ENCODE measurements at regions not wholly inside any gene's neighbourhood (a gene's known extent, or its start where the extent isn't known, plus 50 kb on each side); places are given as distances from the start of the nearest gene placed in this dataset.

DNA sequence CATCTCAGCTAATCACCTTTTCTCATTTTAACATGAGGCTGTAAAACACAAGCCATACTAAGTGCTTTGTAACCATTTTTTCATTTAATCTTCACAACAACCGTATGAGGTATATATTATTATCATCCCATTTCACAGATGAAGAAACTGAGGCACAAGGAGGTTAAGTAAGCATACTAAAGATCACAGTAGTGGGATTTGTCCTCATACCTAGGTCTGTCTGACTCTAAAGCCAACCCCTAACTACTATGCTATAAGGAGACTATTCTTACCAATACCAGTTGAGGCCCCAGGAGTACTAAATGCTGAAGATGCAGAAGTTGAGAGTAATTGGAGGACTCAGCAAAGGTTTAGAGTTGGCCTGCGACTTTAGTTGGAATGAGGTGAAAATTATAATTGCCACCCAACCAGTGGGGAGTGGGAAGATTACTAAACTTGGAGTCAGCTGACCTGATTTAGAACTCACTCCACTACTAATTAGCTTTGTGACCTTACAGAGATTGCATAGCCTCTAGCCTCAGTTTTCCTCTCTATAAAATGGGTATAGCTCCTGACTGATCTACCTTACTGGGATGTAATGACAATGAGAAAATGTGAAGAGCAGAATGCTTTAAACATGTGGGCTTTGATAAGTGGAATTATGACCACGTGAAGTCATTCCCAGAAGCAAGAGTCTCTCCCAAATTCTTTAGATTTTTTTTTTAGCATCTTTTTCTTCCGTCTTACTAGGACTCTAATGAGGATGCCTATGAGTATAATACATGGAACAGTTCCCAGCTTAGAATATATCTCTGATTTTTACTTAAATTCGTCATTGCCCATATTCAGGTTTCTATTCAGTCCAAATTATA lies 85.8 kb upstream of the IPO9 start:
- no peak for DNase-seq (ENCODE audit: low read depth in 1 of 2, low spot score in 1 of 2)

GRCh38 chr1:201745023-201745422 lies 83.9 kb upstream of the IPO9 start:
- DNase-seq (ENCODE audit: low read depth in 1 of 2, low spot score in 1 of 2): no peak

GRCh38 chr1:201746156-201746555 lies 82.8 kb upstream of the IPO9 start:
- DNase-seq (ENCODE audit: low read depth in 1 of 2, low spot score in 1 of 2): no peak

DNA sequence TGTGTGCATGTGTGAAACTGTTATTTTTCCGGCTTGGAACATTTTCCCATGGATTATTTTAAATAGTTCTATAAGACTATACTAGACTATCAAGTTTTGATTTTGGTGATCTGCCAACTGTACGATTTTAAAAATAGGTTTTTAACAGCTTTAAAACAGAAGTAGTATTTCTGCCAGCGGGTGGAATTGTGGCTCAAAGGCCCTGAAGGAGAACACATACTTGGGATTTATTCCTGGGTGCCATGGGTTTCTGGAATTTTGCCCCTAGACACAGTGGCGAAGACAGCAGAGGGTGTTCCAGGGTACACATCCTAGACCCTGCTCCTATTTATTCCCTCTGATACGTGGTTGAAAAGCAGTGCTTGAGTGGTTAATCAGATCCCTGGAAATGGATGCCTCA lies 81.7 kb upstream of the IPO9 start:
- DNase-seq (ENCODE audit: low read depth in 1 of 2, low spot score in 1 of 2): no peak

GRCh38 chr1:201748335-201748734 lies 80.6 kb upstream of the IPO9 start:
- DNase-seq (ENCODE audit: low read depth in 1 of 2, low spot score in 1 of 2): no peak

GRCh38 chr1:201749059-201749690 lies 79.8 kb upstream of the IPO9 start:
- DNase-seq (ENCODE audit: low read depth in 1 of 2, low spot score in 1 of 2): no peak

GRCh38 chr1:201750120-201750519 lies 78.8 kb upstream of the IPO9 start:
- DNase-seq (ENCODE audit: low read depth in 1 of 2, low spot score in 1 of 2): no peak

DNA sequence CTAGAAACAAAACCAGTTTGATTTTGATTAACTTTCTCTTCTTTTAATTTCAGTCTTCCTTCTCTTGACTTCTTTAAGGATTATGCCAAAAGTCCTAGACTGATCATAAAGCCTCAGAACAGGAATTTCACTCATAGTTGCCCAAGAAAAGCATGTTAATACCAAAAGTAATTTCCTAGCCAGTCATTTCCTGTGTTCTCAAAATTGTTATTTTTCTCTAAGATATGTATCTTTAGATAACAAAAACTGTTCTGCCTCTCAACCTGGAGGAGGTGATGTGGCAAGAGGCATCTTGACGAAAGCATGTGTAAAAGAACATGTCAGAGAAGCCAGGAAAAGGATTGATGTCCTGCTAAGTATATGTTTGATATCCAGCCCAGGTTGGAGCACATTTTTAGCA lies 78.0 kb upstream of the IPO9 start:
- DNase-seq (ENCODE audit: low read depth in 1 of 2, low spot score in 1 of 2): no peak

DNA sequence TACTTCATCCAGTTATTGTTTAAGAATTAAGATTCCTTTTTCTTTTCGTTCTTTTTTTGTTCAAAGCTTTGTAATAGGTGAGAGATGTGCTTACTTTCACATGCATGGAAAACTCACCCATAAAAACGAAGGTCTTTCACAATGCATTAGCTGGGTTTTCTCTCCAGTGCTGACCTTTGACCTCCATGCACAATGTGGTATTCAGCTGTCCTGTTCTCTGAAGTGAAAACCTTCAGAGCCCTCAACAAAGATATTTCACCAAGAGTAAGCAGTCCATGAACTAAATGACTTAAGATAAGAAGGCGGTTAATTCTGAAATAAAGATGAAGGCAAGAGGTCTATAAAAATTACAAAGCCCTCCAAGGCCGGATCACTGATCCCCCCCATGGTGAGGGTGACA lies 77.1 kb upstream of the IPO9 start:
- DNase-seq (ENCODE audit: low read depth in 1 of 2, low spot score in 1 of 2): no peak

DNA sequence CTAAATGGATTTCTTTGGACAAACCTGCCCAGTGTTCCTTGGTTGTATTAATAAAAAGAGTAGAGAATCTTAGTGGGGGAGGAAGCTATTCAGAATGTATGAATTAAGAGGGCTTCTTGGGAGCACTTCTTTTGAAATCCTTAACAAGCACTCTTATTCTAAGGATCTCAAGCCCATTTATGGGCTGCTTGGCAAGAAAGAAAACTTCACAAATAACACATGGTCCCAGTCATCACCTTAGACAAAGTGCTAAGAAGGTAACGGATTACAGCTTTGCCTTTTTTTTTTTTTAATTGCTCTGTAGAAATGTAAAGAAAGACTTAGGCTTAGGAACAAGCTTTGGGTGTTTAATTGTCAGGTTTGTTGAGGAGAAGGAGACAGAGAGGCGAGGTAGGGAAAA lies 76.6 kb upstream of the IPO9 start:
- no peak for DNase-seq (ENCODE audit: low read depth in 1 of 2, low spot score in 1 of 2)

DNA sequence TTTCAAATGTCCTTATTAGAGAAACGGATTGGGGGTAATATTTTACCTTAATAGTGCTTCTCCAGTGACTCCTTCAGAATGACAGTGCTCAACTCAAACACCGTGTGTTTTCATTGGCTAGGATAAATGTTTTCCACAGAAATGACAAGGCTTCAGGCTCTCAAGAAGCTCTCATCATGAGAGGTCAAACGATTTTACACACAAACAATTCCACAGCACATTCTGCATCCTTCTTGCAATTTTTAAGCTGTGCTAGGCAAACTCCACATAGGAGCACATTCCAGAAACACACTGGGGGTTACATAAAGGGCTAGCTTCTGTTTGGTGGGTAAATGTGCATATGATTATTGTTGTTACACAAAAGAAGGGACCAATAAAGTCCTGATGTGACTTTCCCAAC lies 75.5 kb upstream of the IPO9 start:
- DNase-seq (ENCODE audit: low read depth in 1 of 2, low spot score in 1 of 2): no peak

- no peak for DNase-seq (ENCODE audit: low read depth in 1 of 2, low spot score in 1 of 2)
These were observed 74.6 kb upstream of the IPO9 start for GRCh38 chr1:201754353-201754752.

GRCh38 chr1:201755200-201755599 lies 73.8 kb upstream of the IPO9 start:
- DNase-seq (ENCODE audit: low read depth in 1 of 2, low spot score in 1 of 2): no peak

GRCh38 chr1:201756406-201756805 lies 72.6 kb upstream of the IPO9 start:
- DNase-seq (ENCODE audit: low read depth in 1 of 2, low spot score in 1 of 2): no peak

DNA sequence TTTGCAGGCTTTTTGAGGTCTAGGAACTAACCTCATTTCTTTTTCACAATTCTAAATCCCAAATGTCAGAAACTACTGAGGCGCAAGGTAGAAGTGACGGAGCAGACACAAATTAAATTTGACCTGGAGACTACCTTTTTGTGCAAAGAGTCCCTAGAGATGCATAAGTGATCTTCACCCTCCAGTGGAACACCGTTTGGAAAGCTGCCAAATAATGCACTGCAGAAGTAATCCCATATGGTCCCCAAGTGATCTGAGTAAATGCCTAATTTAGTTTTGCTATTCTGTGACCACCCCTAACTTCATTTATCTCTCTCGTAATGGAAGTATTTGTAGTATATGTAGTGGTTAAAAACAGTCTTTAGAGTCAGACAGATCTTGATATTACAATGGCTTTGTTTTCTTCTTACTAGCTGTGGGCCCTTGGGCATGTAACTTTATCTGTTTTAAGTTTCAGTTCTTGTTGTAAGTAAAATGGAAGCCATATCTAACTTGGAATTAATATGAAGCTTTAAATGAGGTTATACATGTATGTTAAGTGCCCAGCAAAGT lies 70.4 kb upstream of the IPO9 start:
- DNase-seq (ENCODE audit: low read depth in 1 of 2, low spot score in 1 of 2): no peak

DNA sequence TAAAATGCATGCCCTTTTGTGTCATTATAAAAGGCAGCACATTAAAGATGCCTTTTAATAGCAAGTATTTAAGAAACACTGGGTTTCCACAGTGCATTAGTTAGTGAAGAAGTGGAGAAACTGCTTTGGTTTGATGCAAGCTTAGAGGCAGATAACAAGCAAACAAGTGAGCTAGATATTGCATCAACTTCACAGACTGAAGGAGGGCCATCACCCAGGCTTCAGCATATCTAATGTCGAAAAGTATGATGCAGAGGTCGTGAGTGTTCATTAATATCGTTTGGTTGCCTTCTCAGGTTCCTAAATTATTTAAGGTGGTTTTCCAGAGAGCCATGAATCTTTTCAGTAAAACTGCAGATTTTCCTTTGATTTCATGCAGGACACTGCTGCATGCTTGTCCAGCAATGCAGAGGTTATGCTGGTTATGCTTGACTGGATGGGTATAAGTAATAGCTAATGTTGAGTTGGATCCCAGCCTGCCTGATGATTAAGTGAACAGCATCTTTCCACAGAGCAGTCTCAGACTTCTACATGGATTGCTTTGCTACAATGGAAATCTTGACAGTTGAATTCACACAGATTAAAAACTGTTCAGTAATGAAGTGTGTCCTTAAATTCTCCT lies 69.7 kb upstream of the IPO9 start:
- no peak for DNase-seq (ENCODE audit: low read depth in 1 of 2, low spot score in 1 of 2)

DNA sequence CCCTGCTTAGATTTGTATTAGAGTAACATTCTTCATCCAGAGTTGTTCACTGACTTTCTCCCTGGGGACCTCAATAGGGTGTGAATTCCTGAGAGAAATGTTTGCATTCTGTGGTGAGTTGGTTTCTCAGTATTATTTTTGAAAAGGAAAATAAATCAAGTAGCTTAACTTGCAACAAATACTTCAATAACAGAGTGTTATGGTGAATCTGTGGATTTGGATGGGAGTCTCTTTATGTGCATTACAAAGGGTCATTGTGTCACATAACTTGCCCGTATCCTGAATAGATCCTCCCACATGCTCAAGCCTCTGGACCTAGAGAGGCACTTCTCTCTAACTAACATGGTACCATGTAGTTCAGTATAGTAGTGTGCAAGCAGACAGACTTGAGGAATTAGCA lies 68.4 kb upstream of the IPO9 start:
- DNase-seq (ENCODE audit: low read depth in 1 of 2, low spot score in 1 of 2): no peak

DNA sequence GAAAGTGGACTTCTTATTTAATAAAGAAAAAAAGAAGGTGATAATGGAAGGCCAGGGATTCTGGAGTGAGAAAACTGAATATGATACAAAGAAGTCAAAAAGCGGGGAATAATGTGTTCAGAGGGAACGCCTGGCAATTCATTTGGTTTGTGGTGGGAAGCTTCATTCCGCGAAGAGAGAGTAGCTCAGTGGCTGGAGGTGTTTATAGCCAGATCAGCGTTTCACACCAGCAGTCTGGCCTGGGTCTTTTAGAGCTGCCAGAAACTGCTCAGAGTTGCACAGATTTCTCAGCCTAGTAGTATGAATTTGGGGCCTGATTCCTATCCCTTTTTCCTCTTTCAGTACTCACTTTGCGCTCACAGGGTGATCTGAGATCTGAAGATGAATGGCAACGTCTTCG lies 67.8 kb upstream of the IPO9 start:
- no peak for DNase-seq (ENCODE audit: low read depth in 1 of 2, low spot score in 1 of 2)

DNA sequence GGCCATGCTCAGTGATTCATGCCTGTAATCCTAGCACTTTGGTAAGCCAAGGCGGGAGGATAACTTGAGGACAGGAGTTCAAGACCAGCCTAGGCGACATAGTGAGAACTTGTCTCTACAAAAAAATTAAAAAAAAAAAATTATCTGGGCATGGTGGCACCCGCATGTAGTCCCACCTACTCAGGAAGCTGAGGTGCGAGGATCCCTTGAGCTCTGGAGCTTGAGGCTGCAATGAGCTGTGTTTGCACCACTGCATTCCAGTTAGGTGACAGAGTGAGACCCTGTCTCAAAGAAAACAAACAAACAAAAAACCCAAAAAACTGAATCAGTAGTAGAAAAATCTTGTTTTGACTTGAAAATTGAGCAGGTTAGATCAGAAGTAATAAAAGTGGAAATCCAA lies 67.1 kb upstream of the IPO9 start:
- DNase-seq (ENCODE audit: low read depth in 1 of 2, low spot score in 1 of 2): no peak

DNA sequence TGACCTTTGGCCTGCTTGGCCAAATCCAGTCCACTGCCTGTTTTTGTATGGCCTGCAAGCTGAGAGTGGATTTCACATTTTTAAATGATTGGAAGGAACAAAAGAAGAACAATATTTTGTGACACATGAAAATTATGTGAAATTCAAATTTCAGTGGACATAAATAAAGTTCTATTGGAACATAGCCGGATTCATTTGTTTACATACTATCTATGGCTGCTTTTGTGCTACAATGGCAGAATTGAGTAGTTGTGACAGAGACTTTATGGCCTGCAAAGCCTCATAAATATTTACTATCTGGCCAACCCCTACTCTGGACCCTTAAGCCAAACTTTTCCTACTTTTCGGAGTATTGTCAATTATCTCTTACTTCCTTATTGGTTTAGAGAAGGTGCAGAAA lies 66.6 kb upstream of the IPO9 start:
- no peak for DNase-seq (ENCODE audit: low read depth in 1 of 2, low spot score in 1 of 2)

DNA sequence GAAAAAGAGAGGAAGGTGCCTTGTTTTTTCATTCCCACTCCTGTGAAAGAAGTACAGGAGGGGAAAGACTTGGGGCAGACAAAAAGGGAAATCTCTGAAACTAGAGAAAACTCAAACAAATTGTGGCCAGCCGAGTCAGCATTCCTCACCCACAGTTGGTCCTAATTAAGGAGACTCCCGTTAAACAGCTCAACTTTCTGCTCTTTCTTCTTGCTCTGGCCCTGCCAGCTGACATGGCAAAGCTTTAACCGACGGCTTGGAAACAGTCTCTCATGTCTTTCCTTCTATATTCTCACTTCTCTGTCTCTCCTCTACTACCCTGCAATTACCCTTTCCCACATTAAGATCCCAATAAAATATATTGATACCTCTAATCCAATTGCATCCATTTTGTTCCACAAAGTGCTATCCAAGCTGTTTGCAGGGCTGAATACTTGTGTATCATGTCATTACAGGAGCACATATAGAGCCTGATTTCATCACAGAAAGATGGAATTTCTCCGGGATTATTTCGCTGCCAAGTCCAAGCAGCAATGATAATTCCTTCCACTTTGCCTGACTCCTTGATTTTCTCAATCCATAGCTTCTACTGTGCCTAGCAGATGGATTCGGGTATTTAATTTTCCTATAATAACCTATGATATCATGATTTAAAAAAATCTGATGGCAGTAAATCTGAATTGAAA lies 65.4 kb upstream of the IPO9 start:
- no peak for DNase-seq (ENCODE audit: low read depth in 1 of 2, low spot score in 1 of 2)

DNA sequence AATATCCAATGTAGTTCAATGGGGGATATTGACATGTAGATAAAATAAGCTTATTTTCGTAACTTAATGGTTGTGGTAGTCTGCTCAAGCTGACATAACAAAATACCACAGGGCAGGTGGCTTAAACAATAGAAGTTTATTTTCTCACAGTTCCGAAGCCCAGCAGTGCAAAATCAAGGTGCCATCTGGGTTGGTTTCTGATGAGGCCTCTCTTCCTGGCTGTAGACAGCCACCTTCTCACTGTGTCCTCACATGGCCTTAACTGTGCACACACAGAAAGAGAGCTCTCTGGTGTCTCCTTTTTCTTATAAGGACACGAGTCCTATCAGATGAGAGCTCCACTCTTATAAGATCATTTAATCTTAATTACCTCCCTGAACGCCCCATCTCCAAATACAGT lies 64.8 kb upstream of the IPO9 start:
- no peak for DNase-seq (ENCODE audit: low read depth in 1 of 2, low spot score in 1 of 2)

Data from activated T-helper 1 cell treated with anti-CD3 and anti-CD28 coated beads, Interleukin-2, amount 50 U/mL, for 16 hours (primary cell).